Suppressor macrophage (primary cell): ENCODE measurements at regions not wholly inside any gene's neighbourhood (a gene's known extent, or its start where the extent isn't known, plus 50 kb on each side); places are given as distances from the start of the nearest gene placed in this dataset.

Experiments used
- DNase-seq, 4 experiments: peaks; one replicate each; pipeline ENCODE4 v3.0.0-alpha.2; 2020 to 2022

DNA sequence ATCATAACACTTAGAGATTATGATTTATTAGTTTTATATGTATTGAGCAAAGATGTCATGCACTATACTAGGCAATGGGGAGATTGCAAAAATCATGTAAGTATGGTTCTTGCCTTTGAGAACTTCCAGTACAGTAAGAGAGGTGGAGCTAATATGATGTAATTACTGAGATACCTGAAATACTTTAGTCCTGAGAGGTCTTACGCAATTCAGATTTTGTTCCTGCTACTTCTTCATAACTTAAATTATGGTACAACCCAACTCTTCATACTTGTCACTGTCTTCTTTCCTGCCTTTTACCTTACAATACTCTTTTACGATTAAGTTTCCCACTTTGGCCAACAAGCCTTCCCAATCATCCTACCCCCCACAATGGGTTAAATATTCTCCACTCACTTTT is 564.2 kb upstream of the PITX2 start:
- no peak for DNase-seq

DNA sequence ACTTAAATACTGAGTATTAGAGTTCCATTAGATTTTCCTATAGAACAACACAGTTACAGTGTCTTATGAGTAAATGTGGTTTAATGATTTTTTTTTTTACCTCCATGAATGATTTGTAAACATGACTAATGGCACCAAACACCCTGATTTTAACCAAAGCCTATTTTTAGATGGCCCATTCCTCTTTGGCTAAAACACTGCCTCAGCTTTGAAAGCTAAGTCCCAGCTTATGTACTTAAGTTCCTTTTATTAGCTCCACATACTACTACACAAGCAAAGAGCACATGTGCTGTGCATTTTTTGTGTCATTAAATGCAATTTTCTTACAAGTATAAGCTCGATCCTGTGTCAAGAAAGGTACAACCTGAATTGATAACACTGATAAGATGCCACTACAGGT is 575.6 kb upstream of the PITX2 start:
- no peak for DNase-seq

DNA sequence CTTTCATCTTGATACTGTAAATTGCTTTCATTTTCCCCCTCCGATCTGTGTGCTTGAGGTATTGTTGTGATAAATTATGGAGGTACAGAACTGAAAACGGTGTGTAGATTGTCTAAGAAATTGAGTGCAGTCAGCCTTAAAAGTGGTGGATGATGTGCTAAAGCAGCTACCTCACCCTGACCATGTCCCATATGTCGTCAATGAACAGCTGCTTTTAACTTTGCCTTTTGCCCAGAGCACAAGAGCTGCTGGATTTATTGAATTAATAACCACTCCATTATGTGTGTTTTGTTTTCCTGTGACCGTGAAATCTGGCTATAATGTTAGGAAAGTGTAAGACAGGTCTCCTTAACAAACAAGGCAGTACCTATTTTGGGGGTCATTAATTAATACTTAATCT is 581.9 kb upstream of the PITX2 start:
- DNase-seq = no peak

DNA sequence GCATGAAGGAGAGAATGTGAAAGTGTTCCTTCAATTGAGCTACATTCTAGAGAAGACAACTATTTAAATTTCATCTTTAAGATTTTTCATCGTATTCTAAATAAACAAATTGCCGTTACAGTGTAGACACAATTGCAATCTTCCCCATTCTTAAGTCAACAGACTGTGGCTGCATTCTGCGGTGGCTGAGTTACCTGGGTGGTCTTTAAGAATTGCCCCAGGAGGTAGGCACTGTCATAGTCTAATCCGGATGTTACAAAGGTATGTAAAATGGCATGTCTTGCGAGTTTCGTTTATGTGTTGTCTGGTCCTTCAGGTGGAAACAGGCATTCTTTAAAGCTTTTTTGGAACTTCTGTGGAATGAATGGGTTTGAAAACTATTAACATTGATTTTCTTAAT is 586.1 kb upstream of the PITX2 start:
- no peak for DNase-seq

- no peak for DNase-seq
Observed at GRCh38 chr4:111209706-111210105, 586.8 kb upstream of the PITX2 start.

DNA sequence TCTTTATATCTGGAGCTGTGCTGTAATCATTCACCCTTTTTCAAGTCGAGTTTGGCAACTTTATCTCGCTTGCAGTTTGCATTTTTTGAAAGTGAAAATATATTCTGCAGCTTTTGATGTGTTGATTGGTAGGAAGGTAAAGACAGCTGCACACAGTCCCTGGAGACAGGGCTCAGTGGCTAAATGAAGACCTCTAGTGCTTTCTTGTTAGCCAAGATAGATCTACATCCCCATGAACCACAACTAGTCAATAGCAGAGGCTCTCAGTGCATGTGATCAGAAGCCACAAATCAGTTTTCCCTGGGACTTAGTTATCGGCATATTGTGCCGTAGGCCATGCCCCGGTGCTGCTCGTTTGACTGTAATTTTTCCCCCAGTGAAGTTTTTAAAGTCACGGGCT is 587.7 kb upstream of the PITX2 start:
- no peak for DNase-seq

GRCh38 chr4:111213531-111213930 is 590.7 kb upstream of the PITX2 start:
- no peak for DNase-seq

DNA sequence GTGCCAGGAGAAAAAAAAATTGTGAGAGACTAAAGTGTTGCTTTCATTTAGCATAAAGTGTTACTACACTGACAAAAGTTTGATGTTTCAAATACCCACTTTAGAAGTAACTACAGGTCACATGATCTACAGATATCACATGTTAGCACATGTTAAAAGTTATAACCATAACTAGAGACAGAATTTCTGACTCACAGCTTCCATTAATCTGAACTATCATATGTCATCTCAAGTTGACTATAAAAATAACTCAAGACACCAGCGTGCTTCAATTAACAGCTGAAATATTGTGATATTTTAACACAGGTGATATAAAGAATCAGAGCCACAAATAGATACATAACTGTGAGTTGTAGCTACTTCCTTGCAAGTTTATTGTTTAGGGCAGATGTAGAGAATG is 591.5 kb upstream of the PITX2 start:
- DNase-seq = no peak

GRCh38 chr4:111215755-111216154 is 592.9 kb upstream of the PITX2 start:
- DNase-seq = no peak

- no peak for DNase-seq
Observed at GRCh38 chr4:111216791-111217190, 593.9 kb upstream of the PITX2 start.

GRCh38 chr4:111221371-111221770 is 598.5 kb upstream of the PITX2 start:
- no peak for DNase-seq

DNA sequence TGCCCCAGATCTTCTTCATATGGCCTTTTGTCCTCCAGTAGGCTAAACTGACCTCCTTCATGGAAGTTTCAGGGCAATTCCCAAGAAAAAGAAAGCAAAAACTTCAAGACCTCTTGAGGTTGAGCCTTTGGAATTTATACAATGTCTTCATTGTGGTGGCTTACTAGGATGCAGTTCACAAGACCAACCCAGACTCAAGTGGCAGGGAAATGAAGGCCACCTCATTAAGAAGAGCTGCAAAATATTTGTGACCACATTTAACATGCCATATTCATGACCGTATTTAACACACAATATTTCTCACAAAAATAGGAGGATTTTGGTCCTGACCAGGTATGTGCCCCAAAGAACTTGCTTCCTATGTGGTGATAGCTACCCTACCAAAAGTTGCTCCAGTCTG is 605.5 kb upstream of the PITX2 start:
- no peak for DNase-seq

DNA sequence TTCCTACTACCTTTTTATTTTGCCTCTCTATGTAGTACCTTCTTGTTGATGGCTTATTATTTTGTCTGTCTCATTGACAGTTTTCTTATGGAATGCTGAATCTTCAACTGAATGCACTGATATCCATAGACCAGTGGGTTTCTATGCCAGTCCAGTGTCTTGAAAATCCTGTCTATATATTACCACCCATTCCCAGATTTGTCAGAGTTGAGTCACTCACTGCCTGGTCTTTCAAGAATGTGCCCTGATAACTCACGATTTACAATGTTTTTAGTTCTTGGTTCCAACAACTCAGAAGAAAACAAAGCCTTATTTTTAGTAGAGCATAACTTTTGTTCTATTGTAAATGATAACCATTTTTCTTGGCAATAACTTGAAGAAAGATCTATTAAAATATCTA is 606.0 kb upstream of the PITX2 start:
- DNase-seq = no peak

DNA sequence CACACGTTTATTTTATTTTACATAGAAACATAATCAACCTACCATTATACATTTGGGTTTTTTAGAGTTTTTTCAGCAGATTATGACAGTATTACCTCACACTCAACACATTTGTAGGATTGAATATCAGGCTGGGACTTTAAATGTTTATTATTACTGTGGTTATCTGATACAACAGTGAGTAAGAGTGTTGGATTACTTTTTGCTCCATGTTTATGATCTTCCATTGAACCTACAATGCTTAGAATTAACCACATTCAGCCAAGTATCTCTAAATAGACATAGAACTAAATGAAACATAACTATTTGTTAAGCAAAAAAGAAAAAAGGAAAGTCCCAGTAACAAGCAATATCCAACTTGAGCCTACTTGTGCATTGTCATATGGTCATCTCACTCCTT is 607.4 kb upstream of the PITX2 start:
- DNase-seq = no peak

GRCh38 chr4:111231281-111231680 is 608.4 kb upstream of the PITX2 start:
- no peak for DNase-seq

- DNase-seq = no peak
Observed at GRCh38 chr4:111234939-111235338, 612.1 kb upstream of the PITX2 start.

GRCh38 chr4:111263836-111264235 is 641.0 kb upstream of the PITX2 start:
- DNase-seq = no peak

GRCh38 chr4:111266937-111267336 is 644.1 kb upstream of the PITX2 start:
- no peak for DNase-seq

DNA sequence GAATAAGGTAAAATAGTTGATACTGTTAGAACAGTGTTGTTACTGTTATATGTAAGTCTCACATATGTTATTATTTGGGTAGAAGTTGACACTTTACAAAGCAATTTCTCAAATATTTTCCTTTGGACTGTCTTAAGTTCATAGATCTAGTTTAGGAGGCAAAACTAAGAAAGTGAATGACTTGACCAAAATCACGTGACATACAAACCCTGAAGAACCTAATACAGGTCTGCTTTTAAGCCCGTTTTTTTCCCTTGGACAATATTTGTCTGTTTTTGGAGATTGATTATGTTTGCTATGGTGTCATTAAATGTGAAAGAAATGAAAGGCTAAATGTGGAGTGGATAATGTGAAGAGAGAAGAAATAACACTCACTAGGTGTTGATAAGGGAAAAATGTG is 644.9 kb upstream of the PITX2 start:
- DNase-seq = no peak

- DNase-seq = no peak
Observed at GRCh38 chr4:111268769-111269414, 646.0 kb upstream of the PITX2 start.

GRCh38 chr4:111269439-111269838 is 646.6 kb upstream of the PITX2 start:
- no peak for DNase-seq

GRCh38 chr4:111274060-111274459 is 651.2 kb upstream of the PITX2 start:
- DNase-seq = no peak

- DNase-seq = no peak
Observed at GRCh38 chr4:111274486-111274885, 651.6 kb upstream of the PITX2 start.

- no peak for DNase-seq
Observed at GRCh38 chr4:111281219-111281618, 658.3 kb upstream of the PITX2 start.

GRCh38 chr4:111282035-111282434 is 659.2 kb upstream of the PITX2 start:
- no peak for DNase-seq
